ENCODE measurements at regions not wholly inside any gene's neighbourhood (a gene's known extent, or its start where the extent isn't known, plus 50 kb on each side); places are given as distances from the start of the nearest gene placed in this dataset.

DNA sequence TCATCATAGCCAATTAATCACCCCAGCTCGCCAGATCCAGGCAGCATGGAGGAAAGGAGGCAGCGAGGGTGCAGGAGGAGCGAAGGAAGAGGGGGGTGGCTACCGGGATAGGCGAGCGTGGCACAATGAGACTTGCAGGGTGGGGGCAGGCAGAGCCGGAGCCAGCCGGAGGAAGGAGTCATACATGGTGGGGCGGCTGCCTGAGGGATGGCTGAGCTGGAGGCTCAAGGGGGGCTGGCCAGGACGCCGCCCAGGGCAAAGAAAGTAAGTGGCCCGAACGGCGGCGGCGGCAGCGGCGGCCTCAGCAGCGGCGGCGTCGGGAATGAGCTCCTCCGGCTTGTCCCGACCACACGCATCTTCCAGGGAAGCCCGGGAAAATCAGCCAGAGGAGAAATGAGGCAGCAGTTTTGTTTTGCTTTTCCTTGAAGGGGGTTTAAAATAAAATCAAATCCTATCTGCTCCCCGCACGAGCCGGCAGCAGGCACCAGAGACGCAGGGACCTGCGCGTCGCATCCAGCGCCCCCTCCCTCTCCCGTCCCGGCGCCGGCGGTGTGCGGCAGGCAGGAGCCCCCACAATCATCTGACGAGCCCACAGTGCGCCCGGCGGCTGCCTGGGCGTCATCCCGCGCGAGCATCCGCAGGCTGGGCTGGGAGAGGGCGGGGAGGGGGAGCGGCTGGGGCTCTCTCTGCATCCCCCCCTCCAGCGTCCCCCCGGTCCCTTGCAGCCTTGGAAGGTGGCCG, 263.6 kb downstream of the CTTN start:
- no peak for DNase-seq

DNA sequence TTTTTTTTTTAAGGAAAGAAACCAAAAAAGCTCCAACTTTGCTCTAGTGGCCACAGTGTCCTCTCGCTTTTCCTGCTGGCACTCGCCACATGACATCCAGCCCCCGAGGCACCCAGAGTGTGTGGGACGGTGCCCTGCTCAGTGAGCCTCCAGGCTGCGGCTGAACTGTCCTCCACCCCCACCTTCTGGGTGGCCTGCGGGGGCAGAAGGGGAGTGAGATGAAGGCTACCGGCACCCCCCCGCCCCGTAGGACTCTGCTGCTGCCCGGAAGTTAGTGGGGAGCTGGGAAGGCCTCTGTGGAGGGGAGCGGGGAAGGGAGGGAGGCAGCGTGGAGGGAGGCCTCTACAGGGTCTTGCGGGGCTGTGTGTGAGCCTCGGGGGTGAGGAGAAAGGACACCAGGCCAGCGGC, 264.4 kb downstream of the CTTN start:
- no peak for DNase-seq

DNA sequence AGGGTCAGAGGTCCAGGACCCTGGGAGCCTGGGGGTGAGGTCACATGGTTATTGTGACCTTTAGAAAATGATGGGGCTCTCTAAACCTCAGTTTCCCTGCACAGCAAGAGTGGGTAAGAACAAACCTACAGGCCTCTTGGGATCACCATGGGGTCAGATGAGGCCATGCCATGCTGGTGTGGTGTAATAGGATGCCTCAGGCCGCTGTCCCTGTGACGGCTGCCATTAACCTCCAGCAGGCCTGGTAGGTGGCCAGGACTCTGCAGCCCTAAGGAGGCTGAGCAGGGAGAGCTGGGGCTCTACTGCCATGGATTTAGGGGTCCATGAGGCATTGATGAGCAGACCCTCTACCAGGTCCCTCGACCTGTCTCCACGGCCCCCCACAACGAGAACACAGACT, 265.5 kb downstream of the CTTN start:
- DNase-seq = no peak

DNA sequence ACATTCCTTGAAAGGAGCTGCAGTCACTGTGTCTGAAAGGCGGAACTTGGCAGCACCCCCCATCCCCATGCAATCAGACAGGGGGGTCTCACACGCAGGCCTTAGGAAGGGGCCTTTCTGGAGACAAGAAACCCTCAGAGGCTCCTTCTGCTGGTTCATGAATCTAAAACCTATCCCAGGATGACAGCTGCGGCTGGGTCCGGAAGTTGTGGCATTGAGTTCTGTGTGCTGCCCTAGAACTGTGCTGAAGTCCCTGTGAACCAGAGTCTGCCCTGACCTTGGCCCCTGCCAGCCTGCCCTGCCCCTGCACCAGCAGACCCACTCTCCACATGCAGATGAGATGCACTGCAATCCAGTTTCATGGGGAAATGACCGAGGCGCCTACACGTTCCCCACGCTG, 268.0 kb downstream of the CTTN start:
- no peak for DNase-seq

DNA sequence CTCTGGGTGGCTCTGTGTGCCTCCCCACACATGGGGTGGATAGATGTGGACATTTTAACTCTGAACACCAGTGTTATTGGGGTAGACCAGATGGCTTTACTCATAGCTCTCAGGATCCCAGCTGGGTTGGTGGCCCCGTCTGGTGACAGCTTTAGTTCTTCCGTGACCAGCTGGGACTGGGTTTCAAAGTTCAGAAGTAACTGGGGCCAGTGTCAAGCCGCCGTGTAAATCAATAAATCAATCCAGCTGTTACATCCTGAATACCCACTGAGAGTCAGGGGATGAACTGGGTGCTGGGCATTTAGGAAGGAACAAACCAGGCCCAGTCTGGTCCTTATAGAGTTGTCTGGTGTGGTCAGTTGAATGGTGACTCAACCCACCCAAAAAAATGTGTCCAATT, 269.4 kb downstream of the CTTN start:
- no peak for DNase-seq

GRCh38 chr11:70668204-70669202, 270.2 kb downstream of the CTTN start:
- no peak for DNase-seq

- DNase-seq = no peak
Measured at GRCh38 chr11:70669281-70669680, 271.0 kb downstream of the CTTN start.

DNA sequence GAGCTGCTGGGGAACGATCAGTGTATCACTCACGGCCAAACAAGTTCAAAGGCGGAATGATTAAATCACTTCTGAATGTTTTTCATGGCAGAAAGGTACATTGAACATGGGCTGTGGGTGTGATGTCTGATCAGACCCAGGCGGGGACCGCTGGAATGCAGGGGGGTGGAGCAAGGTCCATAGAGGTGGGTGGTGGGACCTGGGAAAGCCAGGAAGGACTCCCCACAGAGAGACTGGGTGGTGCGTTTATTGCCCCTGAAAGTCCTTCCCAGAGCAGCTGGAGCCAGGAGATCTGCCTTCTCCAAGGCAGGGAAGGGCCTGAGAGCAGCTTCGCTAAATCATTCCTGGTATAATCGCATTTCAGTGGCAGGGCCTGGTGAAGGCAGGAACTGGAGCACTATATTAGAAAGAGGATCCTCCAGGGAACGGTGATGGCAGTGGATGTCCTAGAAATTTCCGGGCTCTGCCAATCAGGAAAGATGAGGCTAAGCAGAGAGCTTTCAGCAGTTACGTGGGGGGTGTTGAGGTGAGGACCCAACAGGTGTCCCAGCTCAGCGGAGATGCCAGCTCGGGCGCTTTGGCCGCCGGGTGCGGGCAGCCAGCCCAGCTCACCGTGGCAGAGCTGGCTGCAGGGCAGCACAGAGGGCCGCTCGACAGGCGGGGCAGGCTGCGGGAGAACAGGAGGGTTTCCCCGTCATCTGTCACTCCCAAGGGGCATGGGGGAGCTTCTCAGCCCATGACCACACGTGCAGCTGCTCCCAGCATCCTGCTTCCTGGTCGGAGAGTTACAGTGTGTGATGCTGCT, 271.7 kb downstream of the CTTN start:
- no peak for DNase-seq

- DNase-seq = no peak
Measured at GRCh38 chr11:70670676-70671034, 272.3 kb downstream of the CTTN start.

GRCh38 chr11:70671083-70671482, 272.8 kb downstream of the CTTN start:
- DNase-seq = no peak

DNA sequence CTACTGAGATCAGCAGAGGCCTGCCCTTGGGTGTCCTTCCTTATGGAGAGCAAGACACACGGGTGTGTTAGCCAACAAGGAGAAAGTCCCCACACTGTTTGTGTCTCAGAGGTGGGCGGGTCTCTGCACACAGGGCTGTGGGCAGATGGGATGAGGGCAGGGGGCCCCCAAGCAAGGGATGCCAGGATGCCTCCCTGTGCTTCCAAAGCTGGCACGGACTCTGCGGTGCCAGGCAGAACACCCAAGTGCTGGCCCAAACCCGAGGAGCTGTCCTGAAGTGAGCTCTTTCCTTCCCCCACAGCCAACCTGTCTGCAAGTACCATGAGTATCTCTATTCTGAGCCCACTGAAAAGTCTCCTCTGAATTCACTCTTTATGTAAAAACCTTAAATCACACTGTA, 273.3 kb downstream of the CTTN start:
- no peak for DNase-seq

GRCh38 chr11:70672991-70673653, 274.8 kb downstream of the CTTN start:
- DNase-seq = no peak

- DNase-seq = no peak
Measured at GRCh38 chr11:70674605-70675004, 276.3 kb downstream of the CTTN start.

DNA sequence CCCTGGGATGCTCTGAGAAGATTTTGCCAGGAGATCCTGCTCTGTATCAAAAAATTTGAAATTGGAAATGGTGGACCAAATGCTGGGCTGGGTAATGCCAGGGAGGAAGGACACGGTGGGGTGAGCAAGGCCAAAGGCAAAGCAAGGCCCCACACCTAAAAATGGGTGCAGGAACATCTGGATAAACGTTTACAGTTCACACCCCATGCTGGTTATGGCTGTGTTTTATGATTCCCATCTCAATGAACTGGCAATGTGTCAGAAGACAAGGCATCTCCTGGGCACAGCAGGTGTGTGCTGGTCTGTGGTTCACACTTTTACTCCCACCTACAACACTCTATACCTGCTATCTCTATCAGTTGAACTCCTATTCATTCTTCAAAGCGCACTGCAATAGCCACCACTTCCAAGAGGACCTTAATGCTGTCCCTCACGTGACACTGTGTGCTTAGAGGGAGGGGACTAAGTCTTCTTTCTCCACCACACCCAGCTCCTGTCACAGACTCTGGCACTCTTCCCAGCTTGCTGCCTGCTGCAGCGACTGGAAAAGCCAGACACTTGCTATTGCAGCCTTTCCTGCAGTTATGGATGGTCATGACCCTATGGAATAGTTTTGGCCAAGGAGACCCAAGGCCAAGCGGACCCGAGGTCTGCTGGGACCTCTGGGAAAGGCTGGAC, 277.5 kb downstream of the CTTN start:
- no peak for DNase-seq

- DNase-seq = no peak
Measured at GRCh38 chr11:70677232-70677916, 279.0 kb downstream of the CTTN start.

GRCh38 chr11:70678931-70679900, 280.9 kb downstream of the CTTN start:
- no peak for DNase-seq

DNA sequence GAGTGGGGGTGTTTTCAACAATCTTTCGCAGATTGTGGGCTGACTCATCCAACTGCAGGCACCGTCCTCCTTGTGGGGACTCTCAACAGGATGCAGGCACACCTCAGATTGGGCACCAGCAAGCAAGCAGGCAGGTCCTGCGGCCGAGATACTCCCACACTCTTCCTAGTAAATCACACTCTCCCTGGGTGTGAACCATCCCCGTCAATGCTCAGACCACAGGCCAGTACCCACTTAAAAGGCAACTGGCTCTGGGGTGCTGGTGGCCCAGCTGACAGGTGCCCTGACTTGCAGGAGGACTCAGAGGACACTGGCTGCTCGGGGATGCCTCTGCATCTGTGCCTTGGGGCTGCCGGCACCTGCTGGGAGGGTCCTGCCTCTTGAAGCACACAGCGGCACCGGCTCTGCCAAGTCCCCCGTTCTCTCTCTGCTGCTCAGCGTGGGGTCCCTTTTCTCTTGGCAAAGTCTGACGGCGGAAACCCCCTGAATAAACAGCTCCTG, 282.5 kb downstream of the CTTN start:
- no peak for DNase-seq

- no peak for DNase-seq
Measured at GRCh38 chr11:70682056-70682455, 283.7 kb downstream of the CTTN start.

GRCh38 chr11:70682760-70683159, 284.4 kb downstream of the CTTN start:
- DNase-seq = no peak

DNA sequence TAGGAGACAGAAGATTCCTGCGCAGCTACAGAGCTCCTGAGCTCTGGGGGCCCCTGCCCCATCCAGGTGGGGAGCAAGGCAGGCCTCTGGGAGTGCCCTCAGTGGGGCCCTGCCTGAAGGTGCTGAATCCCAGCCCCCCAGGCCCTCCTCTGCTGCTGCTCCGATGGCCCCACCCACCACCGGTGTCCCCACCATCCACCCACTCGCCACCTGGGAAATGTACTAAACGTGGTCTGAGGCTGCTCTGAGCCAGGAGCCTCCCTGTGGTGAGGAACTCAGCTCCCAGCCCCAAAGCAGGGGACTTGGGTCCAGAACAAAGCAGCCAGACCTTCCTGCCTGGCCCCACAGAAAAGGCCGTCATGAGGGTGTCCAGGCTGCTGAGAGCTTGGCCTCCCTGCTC, 289.4 kb downstream of the CTTN start:
- no peak for DNase-seq

Measured in activated effector memory CD4-positive, alpha-beta T cell treated with Interleukin-2 at 50 U/mL for 16 hours (primary cell).